ENCODE measurements at regions not wholly inside any gene's neighbourhood (a gene's known extent, or its start where the extent isn't known, plus 50 kb on each side); places are given as distances from the start of the nearest gene placed in this dataset.

GRCh38 chr17:31597646-31598398, 206.3 kb downstream of the RAB11FIP4 start:
- Mint-ChIP-seq H3K4me3 (no peak overlapping the region), H3K9me3 (no peaks in the 10 kb centered on the region), H3K27ac (no peak overlapping the region), H3K4me1 (peaks cover 28% of the 10 kb centered on the region), H3K27me3 (ENCODE audit: low read depth) (peaks cover 11% of the 10 kb centered on the region), H3K36me3 (ENCODE audit: low read depth) (no peaks in the 10 kb centered on the region)
- TF ChIP-seq, protein P1, sequence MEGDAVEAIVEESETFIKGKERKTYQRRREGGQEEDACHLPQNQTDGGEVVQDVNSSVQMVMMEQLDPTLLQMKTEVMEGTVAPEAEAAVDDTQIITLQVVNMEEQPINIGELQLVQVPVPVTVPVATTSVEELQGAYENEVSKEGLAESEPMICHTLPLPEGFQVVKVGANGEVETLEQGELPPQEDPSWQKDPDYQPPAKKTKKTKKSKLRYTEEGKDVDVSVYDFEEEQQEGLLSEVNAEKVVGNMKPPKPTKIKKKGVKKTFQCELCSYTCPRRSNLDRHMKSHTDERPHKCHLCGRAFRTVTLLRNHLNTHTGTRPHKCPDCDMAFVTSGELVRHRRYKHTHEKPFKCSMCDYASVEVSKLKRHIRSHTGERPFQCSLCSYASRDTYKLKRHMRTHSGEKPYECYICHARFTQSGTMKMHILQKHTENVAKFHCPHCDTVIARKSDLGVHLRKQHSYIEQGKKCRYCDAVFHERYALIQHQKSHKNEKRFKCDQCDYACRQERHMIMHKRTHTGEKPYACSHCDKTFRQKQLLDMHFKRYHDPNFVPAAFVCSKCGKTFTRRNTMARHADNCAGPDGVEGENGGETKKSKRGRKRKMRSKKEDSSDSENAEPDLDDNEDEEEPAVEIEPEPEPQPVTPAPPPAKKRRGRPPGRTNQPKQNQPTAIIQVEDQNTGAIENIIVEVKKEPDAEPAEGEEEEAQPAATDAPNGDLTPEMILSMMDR (IDR thresholded peaks at IDR 0.05; ENCODE audit: unreplicated experiment in 3 of 3), result no peak

- Mint-ChIP-seq H3K27ac (peak overlapping the region in 2 of 3 experiments; percentile 43 to 72), H3K4me3 (no peak overlapping the region), H3K36me3 (ENCODE audit: low read depth) (no peaks in the 10 kb centered on the region), H3K4me1 (peaks cover 28% of the 10 kb centered on the region), H3K9me3 (no peaks in the 10 kb centered on the region), H3K27me3 (ENCODE audit: low read depth) (peaks cover 11% of the 10 kb centered on the region)
- TF ChIP-seq, protein P1 (IDR thresholded peaks at IDR 0.05; ENCODE audit: unreplicated experiment in 3 of 3), result no peak
These were observed 205.2 kb downstream of the RAB11FIP4 start for GRCh38 chr17:31596382-31597323.

GRCh38 chr17:31595666-31596381, 204.3 kb downstream of the RAB11FIP4 start:
- Mint-ChIP-seq H3K36me3 (ENCODE audit: low read depth) (no peaks in the 10 kb centered on the region), H3K9me3 (no peaks in the 10 kb centered on the region), H3K4me3 (no peak overlapping the region), H3K27me3 (ENCODE audit: low read depth) (peaks cover 11% of the 10 kb centered on the region), H3K27ac (no peak overlapping the region), H3K4me1 (peaks cover 28% of the 10 kb centered on the region)
- TF ChIP-seq, protein P1 (IDR thresholded peaks at IDR 0.05; ENCODE audit: unreplicated experiment in 3 of 3), result no peak

- Mint-ChIP-seq H3K9me3 (no peaks in the 10 kb centered on the region), H3K27me3 (ENCODE audit: low read depth) (peaks cover 11% of the 10 kb centered on the region), H3K4me3 (no peak overlapping the region), H3K4me1 (peaks cover 28% of the 10 kb centered on the region), H3K36me3 (ENCODE audit: low read depth) (no peaks in the 10 kb centered on the region), H3K27ac (no peak overlapping the region)
- TF ChIP-seq, protein P1 (IDR thresholded peaks at IDR 0.05; ENCODE audit: unreplicated experiment in 3 of 3), result no peak
These were observed 203.6 kb downstream of the RAB11FIP4 start for GRCh38 chr17:31595076-31595475.

DNA sequence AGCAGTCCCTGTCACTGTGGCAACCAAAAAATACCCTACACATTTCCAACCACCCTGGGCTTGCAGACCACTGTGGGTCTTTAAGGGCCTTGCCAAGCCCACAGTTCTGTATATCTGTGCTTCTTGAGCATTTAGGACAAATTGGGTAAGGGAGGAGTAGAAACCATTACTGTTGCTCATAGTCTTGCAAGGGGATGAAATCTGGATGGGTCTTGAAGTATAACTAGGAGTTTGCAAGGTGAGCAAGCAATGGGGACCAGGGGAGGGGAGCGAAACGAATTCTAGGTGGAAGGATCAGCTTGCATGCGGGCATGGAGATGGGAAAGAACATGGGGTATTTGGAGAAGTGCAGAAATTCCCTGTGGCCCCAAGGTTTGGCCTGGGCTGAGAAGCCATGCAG, 202.9 kb downstream of the RAB11FIP4 start:
- Mint-ChIP-seq H3K36me3 (ENCODE audit: low read depth) (no peaks in the 10 kb centered on the region), H3K4me3 (no peak overlapping the region), H3K27me3 (ENCODE audit: low read depth) (peaks cover 10% of the 10 kb centered on the region), H3K9me3 (no peaks in the 10 kb centered on the region), H3K27ac (no peak overlapping the region), H3K4me1 (peaks cover 28% of the 10 kb centered on the region)
- TF ChIP-seq, protein P1 (IDR thresholded peaks at IDR 0.05; ENCODE audit: unreplicated experiment in 3 of 3), result no peak

Data from nephron (organoid).